GM18519 (cell line): ENCODE measurements at regions not wholly inside any gene's neighbourhood (a gene's known extent, or its start where the extent isn't known, plus 50 kb on each side); places are given as distances from the start of the nearest gene placed in this dataset.
"Not testable (repeated sequence)": the region's sequence is repeated elsewhere in the genome, so short reads cannot be mapped to it uniquely, and the experiment has no call there.

ENCODE experiments used
- ATAC-seq: cut with Tn5 transposase; IDR thresholded peaks from one replicate; pipeline ENCODE4 v1.9.1; 2021; ENCODE audit warnings: mild to moderate bottlenecking, moderate library complexity; ENCODE audit not compliant: unreplicated experiment, low FRiP score

DNA sequence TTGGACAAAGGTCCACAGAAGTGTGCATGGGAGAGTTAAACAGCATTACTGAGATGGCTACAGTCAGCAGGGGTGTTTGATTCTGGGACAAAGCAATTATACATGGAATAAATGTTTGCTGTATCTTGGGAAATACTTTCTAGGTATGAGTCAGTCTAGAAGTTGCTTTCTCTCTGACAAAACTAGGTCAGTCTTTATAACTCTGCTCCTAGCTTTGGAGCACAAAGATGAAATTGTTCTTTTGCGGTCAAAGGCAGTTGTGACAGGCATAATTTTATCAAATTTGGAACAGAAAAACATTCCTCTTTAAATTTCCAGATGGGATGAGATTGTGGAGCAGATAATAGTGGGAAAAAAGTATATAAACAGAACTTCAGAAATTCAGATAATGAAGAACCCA, 1045.4 kb upstream of the MIR17HG start:
- no peak for ATAC-seq

- ATAC-seq = no peak
These were observed 1041.7 kb upstream of the MIR17HG start for GRCh38 chr13:90305796-90306195.

- no peak for ATAC-seq
These were observed 1040.4 kb upstream of the MIR17HG start for GRCh38 chr13:90307136-90307535.

DNA sequence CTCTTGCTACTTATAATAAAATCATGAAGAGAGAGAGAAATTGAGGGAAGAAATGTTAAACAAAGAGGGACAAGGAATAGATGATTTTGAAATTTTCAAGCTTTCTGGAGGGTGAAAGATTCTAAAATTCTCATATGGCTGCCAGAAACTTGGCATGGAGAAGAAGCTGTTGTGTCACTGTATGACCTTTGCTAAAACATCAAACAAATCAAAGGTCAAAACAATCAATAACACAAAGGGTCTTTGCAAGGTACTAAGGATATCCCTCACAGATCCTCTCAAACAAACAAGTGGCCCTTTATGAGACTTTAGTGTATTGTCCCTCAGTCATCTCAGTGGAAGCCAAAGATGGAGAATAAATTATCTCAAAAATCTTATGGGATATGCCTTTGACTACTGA, 1039.2 kb upstream of the MIR17HG start:
- no peak for ATAC-seq

DNA sequence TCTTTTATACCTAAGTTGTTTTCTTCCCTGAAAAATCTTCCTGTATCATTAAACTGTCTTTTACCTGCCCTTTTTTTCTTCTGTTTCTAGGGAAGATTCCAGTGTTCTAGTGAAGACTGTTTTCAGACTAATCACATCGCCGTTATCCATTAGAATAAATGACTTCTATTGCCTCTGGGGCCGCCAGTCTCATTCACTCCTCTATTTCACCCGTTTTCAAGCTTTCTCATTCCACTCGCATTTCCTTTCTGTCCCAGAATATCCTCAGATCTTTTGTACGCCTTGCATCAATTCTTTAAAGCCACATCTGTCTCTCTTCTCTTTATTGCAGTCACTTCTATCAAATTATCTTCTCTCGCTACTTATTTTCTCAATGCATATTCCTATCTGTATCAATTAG, 1035.6 kb upstream of the MIR17HG start:
- ATAC-seq = no peak

DNA sequence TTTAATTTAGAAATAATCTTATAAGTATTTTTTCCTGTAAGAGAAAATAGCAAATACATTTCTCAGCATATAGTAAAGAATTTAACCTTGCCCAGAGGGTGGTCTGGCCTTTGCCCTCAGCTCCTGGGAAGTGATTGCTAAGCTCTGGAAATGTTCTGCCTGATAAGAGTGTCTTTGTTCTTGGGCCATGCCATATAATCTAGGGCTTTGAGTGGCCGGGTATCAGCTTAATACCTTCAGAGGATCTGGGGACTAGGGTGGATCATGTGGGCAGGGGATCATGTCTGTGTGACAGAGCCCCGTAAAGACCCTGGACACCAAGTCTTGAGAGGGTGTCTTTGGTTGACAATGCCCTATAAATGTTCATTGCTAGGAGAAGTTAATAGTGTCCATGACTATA, 1032.4 kb upstream of the MIR17HG start:
- ATAC-seq = no peak

DNA sequence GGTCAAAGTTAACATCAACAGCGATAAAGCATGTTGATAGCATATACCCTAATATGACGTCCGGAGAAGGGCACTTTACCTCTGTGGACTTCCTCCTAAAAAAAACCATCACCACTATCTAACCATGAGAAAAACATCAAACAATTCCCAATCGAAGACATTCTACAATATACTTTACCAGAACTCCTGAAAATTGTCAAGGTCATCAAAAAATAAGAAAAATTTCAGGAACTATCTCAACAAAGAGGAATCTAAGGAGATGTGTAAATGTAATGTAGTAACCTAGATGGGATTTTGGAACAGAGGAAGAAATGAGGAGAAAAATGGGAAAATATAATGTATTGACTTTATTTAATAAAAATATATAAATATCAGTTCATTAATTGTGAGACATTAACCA, 1026.8 kb upstream of the MIR17HG start:
- ATAC-seq = no peak

DNA sequence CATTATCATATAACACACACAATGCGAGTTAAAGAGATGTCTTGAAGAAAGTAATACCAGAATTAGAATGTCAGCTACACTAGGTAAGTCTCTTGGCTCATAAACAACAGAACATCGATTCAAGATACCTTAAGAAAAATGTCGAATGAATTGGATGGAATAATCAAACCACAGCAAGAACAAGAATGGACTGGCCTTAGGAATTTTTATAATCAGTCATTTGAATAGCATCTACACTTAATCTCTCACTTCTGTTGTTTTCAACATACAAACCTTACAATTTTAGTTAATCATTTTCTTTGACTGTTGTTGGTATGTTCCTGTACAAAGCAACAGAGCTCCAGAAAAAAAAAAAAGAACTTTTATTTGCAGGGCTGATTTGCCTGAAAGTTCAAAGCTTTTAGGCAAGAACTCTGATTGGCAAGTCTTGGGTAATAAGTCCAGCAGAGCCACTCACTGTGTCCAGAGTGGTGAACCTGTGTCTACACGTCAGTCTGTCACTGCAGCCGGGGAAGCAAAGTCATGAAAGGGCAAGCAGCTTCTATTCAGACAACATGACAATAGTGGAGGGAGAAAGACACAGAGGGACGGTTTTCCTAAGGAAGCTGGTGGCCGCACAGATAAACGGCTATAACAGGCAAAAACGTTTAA, 1026.1 kb upstream of the MIR17HG start:
- ATAC-seq = no peak

GRCh38 chr13:90329641-90330040, 1017.8 kb upstream of the MIR17HG start:
- ATAC-seq = no peak

GRCh38 chr13:90331974-90332373, 1015.5 kb upstream of the MIR17HG start:
- no peak for ATAC-seq

GRCh38 chr13:90336507-90336906, 1011.0 kb upstream of the MIR17HG start:
- no peak for ATAC-seq

GRCh38 chr13:90341348-90341747, 1006.1 kb upstream of the MIR17HG start:
- not testable (repeated sequence) for ATAC-seq

GRCh38 chr13:90348477-90349136, 998.9 kb upstream of the MIR17HG start:
- ATAC-seq = not testable (repeated sequence)

- no peak for ATAC-seq
These were observed 994.7 kb upstream of the MIR17HG start for GRCh38 chr13:90352763-90353162.

DNA sequence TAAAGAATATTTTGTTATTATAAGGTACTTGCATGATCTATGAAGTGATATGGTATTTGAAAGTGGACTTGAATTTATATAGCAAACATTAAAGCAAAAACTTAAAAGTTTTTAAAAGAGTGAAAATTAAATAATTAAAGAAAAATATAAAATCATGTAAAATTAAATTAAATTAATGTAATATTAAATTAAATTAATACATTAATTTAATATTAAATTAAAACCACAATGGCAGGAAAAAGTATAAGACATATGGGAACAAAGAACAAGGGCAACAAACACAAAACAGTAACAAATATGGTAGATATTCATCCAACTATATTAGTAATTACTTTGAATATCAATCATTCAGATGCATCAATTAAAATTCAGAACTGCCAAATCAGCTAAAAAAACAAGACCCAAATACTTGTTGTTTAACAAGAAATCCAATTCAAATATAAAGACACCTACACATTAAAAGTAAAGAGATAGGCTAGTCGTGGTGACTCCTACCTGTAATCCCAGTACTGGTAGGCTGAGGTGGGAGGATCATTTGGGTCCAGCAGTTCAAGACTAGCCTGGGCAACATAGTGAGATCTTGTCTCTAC, 992.2 kb upstream of the MIR17HG start:
- no peak for ATAC-seq

GRCh38 chr13:90360785-90361184, 986.7 kb upstream of the MIR17HG start:
- no peak for ATAC-seq

DNA sequence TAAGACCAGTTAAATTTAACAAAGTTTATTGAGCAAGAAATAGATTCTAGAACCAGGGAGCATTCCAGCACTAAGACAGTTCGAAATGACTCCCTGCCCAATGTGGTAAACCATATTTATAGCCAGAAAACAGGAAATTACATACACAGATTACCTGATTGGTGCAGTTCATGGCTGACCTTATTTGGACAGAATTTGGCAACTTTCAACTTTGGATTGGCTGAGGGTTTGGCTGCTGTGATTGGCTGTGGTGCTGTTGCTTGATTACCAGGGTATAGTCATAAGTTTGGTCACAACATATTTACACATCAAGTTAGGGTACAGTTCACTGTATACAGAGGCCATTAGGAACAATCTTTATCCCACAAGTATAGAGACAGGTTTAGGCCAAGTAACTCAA, 984.8 kb upstream of the MIR17HG start:
- ATAC-seq = no peak

- ATAC-seq = no peak
These were observed 982.4 kb upstream of the MIR17HG start for GRCh38 chr13:90365130-90365529.

GRCh38 chr13:90374168-90374567, 973.3 kb upstream of the MIR17HG start:
- ATAC-seq = no peak

GRCh38 chr13:90375851-90376250, 971.6 kb upstream of the MIR17HG start:
- no peak for ATAC-seq

DNA sequence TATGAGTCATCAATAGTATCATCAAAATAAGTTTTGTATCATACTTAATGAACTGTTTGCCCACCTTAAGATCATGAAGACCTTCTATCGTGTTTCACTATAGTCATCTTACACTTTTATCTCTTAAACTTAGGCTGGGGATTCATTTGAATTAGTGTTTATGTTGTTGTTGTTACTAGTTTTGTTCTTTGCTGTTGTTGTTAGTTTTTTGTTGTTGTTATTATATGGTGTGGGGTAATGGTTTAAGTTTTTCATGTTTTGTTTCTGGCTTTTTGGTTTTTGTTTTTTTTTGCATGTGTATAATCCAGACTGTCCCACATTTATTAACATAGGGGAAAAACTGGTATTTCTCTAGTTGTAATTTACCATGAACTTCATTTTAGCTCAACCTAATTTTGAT, 965.1 kb upstream of the MIR17HG start:
- ATAC-seq = no peak
